GM12891 (cell line): ENCODE measurements at regions not wholly inside any gene's neighbourhood (a gene's known extent, or its start where the extent isn't known, plus 50 kb on each side); places are given as distances from the start of the nearest gene placed in this dataset.

Source experiments
- POLR2AphosphoS5 ChIP-seq: IDR thresholded peaks from 2 replicates; pipeline ENCODE4 v1.6.1; 2011; ENCODE audit warnings: low read depth, low read length, control low read depth
- TAF1 ChIP-seq: IDR thresholded peaks from 2 replicates; pipeline ENCODE4 v1.6.1; 2011; ENCODE audit warnings: low read depth, low read length, control low read depth

- TF ChIP-seq TAF1: no peak
- TF ChIP-seq POLR2AphosphoS5: no peak
Observed at GRCh38 chr13:71979616-71980015, 112.6 kb upstream of the DACH1 start.
